Peyer's patch (tissue), 4 donors: ENCODE measurements at regions not wholly inside any gene's neighbourhood (a gene's known extent, or its start where the extent isn't known, plus 50 kb on each side); places are given as distances from the start of the nearest gene placed in this dataset.

Source experiments
- CTCF ChIP-seq, 6 experiments: fragments of 450-650 bp in 4 of 6; fragments of 200-600 bp in 2 of 6; sonication (generic) in 1 of 6; IDR thresholded peaks; one replicate each; pipeline ENCODE4 v1.5.1; 2017 to 2019; ENCODE audit warnings: antibody characterized with exemption in 6 of 6, mild to moderate bottlenecking in 3 of 6, moderate library complexity in 1 of 6
- POLR2A ChIP-seq, 2 donors: fragments of 450-650 bp; IDR thresholded peaks; one replicate each; pipeline ENCODE4 v1.5.1; 2017; ENCODE audit warnings: antibody characterized with exemption in 2 of 2, mild to moderate bottlenecking in 2 of 2, moderate library complexity in 2 of 2

GRCh38 chr12:88698471-88698870, 118.2 kb upstream of the KITLG start:
- TF ChIP-seq CTCF (IDR thresholded peaks at IDR 0.05) (no peak), POLR2A (IDR thresholded peaks at IDR 0.05) (no peak)
